ENCODE measurements at regions not wholly inside any gene's neighbourhood (a gene's known extent, or its start where the extent isn't known, plus 50 kb on each side); places are given as distances from the start of the nearest gene placed in this dataset.

DNA sequence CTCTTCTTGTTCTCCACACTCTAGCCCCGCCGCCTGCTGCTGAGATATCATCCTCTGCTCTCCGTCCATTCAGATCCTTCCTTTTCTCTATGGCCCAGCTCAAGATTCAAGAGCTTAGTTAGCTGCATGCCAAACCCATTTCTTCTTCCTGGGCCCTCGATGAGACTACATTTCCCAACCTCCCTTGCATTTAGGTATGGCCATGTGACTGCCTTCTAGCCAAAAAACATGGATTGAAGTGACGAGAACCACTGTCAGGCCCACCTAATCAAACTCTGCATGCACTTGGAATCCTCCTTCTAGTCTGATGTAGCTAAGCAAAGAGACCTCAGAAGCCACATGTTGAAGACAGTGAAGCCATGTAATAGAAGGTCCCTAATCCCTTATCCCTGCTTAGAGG, 308.2 kb downstream of the VPS13C start:
- no peak for TF ChIP-seq POLR2A (IDR thresholded peaks at IDR 0.05)
- TF ChIP-seq, protein P1, sequence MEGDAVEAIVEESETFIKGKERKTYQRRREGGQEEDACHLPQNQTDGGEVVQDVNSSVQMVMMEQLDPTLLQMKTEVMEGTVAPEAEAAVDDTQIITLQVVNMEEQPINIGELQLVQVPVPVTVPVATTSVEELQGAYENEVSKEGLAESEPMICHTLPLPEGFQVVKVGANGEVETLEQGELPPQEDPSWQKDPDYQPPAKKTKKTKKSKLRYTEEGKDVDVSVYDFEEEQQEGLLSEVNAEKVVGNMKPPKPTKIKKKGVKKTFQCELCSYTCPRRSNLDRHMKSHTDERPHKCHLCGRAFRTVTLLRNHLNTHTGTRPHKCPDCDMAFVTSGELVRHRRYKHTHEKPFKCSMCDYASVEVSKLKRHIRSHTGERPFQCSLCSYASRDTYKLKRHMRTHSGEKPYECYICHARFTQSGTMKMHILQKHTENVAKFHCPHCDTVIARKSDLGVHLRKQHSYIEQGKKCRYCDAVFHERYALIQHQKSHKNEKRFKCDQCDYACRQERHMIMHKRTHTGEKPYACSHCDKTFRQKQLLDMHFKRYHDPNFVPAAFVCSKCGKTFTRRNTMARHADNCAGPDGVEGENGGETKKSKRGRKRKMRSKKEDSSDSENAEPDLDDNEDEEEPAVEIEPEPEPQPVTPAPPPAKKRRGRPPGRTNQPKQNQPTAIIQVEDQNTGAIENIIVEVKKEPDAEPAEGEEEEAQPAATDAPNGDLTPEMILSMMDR (IDR thresholded peaks at IDR 0.05): no peak
